AG04449 (cell line): ENCODE measurements at regions not wholly inside any gene's neighbourhood (a gene's known extent, or its start where the extent isn't known, plus 50 kb on each side); places are given as distances from the start of the nearest gene placed in this dataset.

Source experiments
- CTCF ChIA-PET: fragments of 350-600 bp; formaldehyde crosslinking; extraction: SDS; loops from one replicate; lab custom pipeline; 2021; ENCODE audit warnings: antibody characterized with exemption; lab: Yijun Ruan, JAX
- POLR2A ChIA-PET: fragments of 400-600, 350-600 bp; formaldehyde crosslinking; extraction: SDS; loops from one replicate; lab custom pipeline; 2020; ENCODE audit warnings: antibody characterized with exemption, inconsistent platforms; lab: Yijun Ruan, JAX
- DNase-seq: peaks from one replicate; pipeline ENCODE4 v3.0.0-alpha.2; 2010; ENCODE audit warnings: low read depth, low spot score
- H3K4me3 ChIP-seq: 2 replicates; pipeline ENCODE4 v1.5.1; 2011; ENCODE audit warnings: low read depth, mild to moderate bottlenecking, control low read depth, low read length
- TF ChIP-seq, protein P1 (sequence below): IDR thresholded peaks from one replicate; pipeline ENCODE4 v1.5.1; 2011; ENCODE audit warnings: mild to moderate bottlenecking, moderate library complexity, low read length, control low read depth, inconsistent platforms; ENCODE audit not compliant: insufficient read depth; ENCODE audit errors: missing control alignments

DNA sequence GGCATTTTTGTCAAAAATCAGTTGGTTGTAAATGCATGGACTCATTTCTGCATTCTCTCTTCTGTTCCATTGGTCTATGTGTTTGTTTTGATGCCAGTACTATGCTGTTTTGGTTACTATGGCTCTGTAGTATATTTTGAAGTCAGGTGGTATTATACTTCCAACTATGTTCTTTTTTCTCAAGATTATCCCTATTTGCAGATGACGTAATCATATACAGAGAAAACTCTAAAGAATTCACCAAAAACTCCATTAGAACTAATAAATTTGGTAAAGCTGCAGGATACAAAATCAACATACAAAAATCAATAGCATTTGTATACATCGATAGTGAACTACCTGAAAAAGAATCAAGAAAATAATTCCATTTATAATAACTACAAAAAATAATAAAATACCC is 253.1 kb upstream of the NEGR1 start:
- no peak overlapping the region for H3K4me3 ChIP-seq
- CTCF ChIA-PET, result interaction anchor here (1.0 kb wide), 1 partner anchor 22 kb away, joined by 3 read pairs; no protein-coding TSS in a partner anchor
- POLR2A ChIA-PET, result no interaction called here
- DNase-seq, result no peak
- TF ChIP-seq, protein P1, sequence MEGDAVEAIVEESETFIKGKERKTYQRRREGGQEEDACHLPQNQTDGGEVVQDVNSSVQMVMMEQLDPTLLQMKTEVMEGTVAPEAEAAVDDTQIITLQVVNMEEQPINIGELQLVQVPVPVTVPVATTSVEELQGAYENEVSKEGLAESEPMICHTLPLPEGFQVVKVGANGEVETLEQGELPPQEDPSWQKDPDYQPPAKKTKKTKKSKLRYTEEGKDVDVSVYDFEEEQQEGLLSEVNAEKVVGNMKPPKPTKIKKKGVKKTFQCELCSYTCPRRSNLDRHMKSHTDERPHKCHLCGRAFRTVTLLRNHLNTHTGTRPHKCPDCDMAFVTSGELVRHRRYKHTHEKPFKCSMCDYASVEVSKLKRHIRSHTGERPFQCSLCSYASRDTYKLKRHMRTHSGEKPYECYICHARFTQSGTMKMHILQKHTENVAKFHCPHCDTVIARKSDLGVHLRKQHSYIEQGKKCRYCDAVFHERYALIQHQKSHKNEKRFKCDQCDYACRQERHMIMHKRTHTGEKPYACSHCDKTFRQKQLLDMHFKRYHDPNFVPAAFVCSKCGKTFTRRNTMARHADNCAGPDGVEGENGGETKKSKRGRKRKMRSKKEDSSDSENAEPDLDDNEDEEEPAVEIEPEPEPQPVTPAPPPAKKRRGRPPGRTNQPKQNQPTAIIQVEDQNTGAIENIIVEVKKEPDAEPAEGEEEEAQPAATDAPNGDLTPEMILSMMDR, result no peak

DNA sequence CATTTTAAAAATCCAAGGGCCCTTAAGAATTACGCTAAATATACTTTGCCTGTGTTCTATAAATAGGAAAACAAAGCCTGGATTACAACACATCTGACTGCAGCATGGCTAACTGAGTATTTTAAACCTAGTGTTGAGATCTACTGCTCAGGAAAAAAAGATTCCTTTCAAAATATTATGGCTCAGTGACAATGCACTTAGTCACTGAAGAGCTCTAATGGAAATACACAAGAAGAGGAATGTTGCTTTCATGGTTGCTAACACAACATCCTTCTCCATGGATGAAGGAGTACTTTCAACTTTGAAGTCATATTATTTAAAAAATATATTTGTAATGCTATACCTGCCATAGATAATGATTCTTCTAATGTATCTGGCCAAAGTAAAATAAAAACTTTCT is 248.3 kb upstream of the NEGR1 start:
- ChIA-PET POLR2A (no interaction called here), CTCF (no interaction called here)
- no peak for DNase-seq
- no peak overlapping the region for H3K4me3 ChIP-seq
- TF ChIP-seq, protein P1, result no peak

DNA sequence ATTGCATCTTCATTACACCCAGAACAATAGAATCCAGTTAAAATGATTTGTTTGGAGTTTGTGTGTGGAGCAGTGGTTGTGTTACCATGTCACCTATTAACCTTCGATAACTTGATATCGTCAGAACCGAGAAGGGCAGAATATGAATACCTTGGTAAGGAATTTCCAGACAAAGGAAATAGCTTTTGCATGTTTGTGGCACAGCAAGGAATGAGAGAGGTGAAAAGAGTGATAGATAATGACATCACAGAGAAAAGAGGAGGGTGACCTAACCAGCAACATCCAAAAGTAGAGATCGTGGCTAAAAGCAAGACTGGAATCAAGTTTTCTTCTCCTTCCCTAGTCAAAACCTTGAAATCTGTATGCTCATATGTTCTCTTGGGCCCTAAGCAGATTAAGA is 244.6 kb upstream of the NEGR1 start:
- POLR2A ChIA-PET, result no interaction called here
- no peak overlapping the region for H3K4me3 ChIP-seq
- DNase-seq, result no peak
- CTCF ChIA-PET, result no interaction called here
- TF ChIP-seq, protein P1, result no peak

DNA sequence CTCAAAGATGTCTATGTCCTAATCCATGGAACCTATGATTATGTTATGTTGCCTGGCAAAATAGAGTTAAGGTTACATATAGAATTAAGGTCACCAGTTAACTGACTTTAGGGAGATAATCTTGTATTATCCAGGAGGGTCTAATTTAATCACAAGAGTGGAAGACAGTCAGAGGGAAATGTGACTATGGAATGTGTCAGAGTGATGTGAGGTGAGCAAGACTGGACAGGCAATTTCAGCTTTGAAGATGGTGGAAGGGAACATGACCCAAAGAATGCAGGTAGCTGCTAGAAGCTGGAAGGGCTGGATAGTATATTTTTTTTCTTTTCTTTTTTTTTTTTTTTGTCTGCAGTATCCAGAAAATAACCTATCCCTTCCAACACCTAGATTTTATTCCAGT is 241.7 kb upstream of the NEGR1 start:
- DNase-seq, result no peak
- ChIA-PET CTCF (no interaction called here), POLR2A (no interaction called here)
- TF ChIP-seq, protein P1, result no peak
- no peak overlapping the region for H3K4me3 ChIP-seq

DNA sequence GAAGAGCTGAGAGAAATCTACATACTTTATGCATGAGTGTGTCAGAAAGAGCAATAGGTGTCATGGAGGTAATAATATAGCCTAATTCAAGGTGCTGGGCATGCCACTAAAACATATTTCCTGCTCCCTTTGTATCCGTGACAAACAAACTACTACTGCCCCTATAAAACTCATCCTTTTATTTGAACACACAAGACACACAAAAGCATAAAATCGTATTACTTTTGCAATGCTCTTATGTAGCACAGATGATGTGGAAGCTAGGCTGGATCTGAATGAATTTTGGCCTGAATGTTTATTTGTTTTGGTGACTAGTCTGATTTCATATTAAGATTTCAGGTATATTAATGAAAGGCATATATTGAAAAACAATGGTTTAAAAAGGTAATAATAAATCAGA is 239.3 kb upstream of the NEGR1 start:
- H3K4me3 ChIP-seq, result no peak overlapping the region
- CTCF ChIA-PET, result no interaction called here
- TF ChIP-seq, protein P1, result no peak
- POLR2A ChIA-PET, result no interaction called here
- DNase-seq, result no peak

DNA sequence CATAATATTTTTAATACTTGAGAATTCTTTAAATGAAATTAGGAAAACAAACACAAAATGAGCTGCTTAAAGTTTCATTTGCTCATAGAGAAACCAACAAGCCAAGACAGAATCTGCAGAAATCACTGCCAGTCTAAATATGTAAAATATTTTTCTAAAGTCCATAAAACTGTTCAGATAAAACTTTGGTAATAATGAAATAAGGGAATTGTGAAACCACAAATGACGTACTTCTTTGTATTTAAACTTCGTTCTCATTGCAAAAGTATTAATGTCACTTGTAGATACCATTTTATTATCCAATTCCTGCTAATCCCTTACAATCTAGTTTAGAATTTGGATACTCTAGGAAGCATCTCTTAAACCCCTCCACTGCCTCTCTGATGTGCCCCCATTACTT is 234.5 kb upstream of the NEGR1 start:
- TF ChIP-seq, protein P1, result no peak
- no peak for DNase-seq
- ChIA-PET CTCF (no interaction called here), POLR2A (no interaction called here)
- H3K4me3 ChIP-seq, result no peak overlapping the region

DNA sequence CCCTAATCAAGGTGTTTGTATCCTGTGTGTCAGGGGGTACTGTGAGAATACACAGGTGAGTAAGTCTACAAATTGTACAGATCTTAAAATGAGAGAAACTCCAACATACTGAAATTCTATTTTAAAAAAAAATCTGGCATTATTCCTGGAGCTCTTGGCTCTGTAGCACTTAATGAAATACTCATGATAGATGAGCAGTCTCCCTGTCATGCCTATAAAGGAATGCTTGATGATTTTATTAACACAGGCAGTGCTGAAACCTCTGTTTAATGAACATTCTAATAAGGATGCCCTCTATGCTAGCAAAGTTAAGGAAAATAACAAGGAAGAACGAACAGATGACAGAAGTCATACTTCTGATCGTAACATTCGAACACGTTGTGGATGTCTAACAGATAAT is 233.9 kb upstream of the NEGR1 start:
- ChIA-PET POLR2A (no interaction called here), CTCF (no interaction called here)
- TF ChIP-seq, protein P1, result no peak
- no peak for DNase-seq
- no peak overlapping the region for H3K4me3 ChIP-seq
